GM12878 (cell line): ENCODE measurements at regions not wholly inside any gene's neighbourhood (a gene's known extent, or its start where the extent isn't known, plus 50 kb on each side); places are given as distances from the start of the nearest gene placed in this dataset.
A peak's percentile ranks its signal among the peaks of the same experiment; 100 is the strongest.

Experiments used
- ASH2L ChIP-seq: fragments of 300-600, 200-600 bp; sonication (generic); IDR thresholded peaks from 2 replicates; pipeline ENCODE4 v1.6.1; 2017; ENCODE audit warnings: low read depth, mild to moderate bottlenecking, borderline replicate concordance
- CBX5 ChIP-seq: sonication (generic); IDR thresholded peaks from 2 replicates; pipeline ENCODE4 v1.6.1; 2016; ENCODE audit warnings: low read depth, moderate library complexity, mild to moderate bottlenecking, inconsistent platforms
- IKZF2 ChIP-seq, 2 experiments: fragments of 450-650 bp; IDR thresholded peaks; 2 replicates each; pipeline ENCODE4 v1.6.1; 2017; ENCODE audit warnings: mild to moderate bottlenecking in 2 of 2, moderate library complexity in 2 of 2
- IRF4 ChIP-seq: IDR thresholded peaks from 2 replicates; pipeline ENCODE4 v1.6.1; 2011; ENCODE audit warnings: low read depth, low read length
- LARP7 ChIP-seq: fragments of 450-650 bp; IDR thresholded peaks from 2 replicates; pipeline ENCODE4 v1.6.1; 2017; ENCODE audit warnings: mild to moderate bottlenecking
- MEF2A ChIP-seq: IDR thresholded peaks from 2 replicates; pipeline ENCODE4 v1.6.1; 2011; ENCODE audit warnings: low read depth, mild to moderate bottlenecking, low read length, moderate library complexity; ENCODE audit not compliant: insufficient read depth
- MXI1 ChIP-seq: fragments of 150-350 bp; IDR thresholded peaks from 2 replicates; pipeline ENCODE4 v1.6.1; 2011; ENCODE audit warnings: low read depth, mild to moderate bottlenecking, inconsistent platforms, low read length, improper control_type of control experiment
- MYB ChIP-seq: fragments of 150-350 bp; IDR thresholded peaks from 2 replicates; pipeline ENCODE4 v1.6.1; 2014; ENCODE audit warnings: mild to moderate bottlenecking, low read depth, low read length, borderline replicate concordance
- NBN ChIP-seq: fragments of 450-650 bp; IDR thresholded peaks from 2 replicates; pipeline ENCODE4 v1.6.1; 2016
- NR2F1 ChIP-seq: fragments of 450-650 bp; conservative IDR thresholded peaks from 2 replicates; pipeline ENCODE4 v1.6.1; 2017; ENCODE audit warnings: mild to moderate bottlenecking
- PAX8 ChIP-seq: fragments of 450-650 bp; IDR thresholded peaks from 2 replicates; pipeline ENCODE4 v1.6.1; 2017; ENCODE audit warnings: mild to moderate bottlenecking, moderate library complexity
- PML ChIP-seq: IDR thresholded peaks from 2 replicates; pipeline ENCODE4 v1.6.1; 2012; ENCODE audit warnings: low read length, inconsistent platforms
- POLR2A ChIP-seq: IDR thresholded peaks from 2 replicates; pipeline ENCODE4 v1.6.1; 2011; ENCODE audit warnings: low read depth, mild to moderate bottlenecking, low read length
- POLR2AphosphoS5 ChIP-seq: IDR thresholded peaks from 2 replicates; pipeline ENCODE4 v1.6.1; 2011; ENCODE audit warnings: mild to moderate bottlenecking, low read length, inconsistent platforms
- RAD21 ChIP-seq: IDR thresholded peaks from 2 replicates; pipeline ENCODE4 v1.6.1; 2011; ENCODE audit warnings: mild to moderate bottlenecking, low read depth, low read length, moderate library complexity; ENCODE audit not compliant: insufficient read depth
- RCOR1 ChIP-seq: conservative IDR thresholded peaks from 2 replicates; pipeline ENCODE4 v1.6.1; 2012; ENCODE audit warnings: low read depth, low read length, improper control_type of control experiment
- SREBF1 ChIP-seq: IDR thresholded peaks from 2 replicates; pipeline ENCODE4 v1.6.1; 2012; ENCODE audit warnings: mild to moderate bottlenecking, low read length
- STAT1 ChIP-seq: fragments of 450-650 bp; conservative IDR thresholded peaks from 2 replicates; pipeline ENCODE4 v1.6.1; 2014; ENCODE audit warnings: antibody characterized with exemption, mild to moderate bottlenecking
- TCF3 ChIP-seq: IDR thresholded peaks from 2 replicates; pipeline ENCODE4 v1.6.1; 2012; ENCODE audit warnings: low read depth, mild to moderate bottlenecking, low read length, borderline replicate concordance; ENCODE audit not compliant: insufficient read depth
- ZZZ3 ChIP-seq: IDR thresholded peaks from 2 replicates; pipeline ENCODE4 v1.6.1; 2011; ENCODE audit warnings: low read depth; ENCODE audit not compliant: control insufficient read depth, insufficient read length
- TF ChIP-seq, protein P1 (sequence below): fragments of 450-650 bp; IDR thresholded peaks from 2 replicates; pipeline ENCODE4 v1.6.1; 2016; ENCODE audit warnings: mild to moderate bottlenecking, moderate library complexity, borderline replicate concordance
- TF ChIP-seq, protein P2 (sequence below): fragments of 450-650 bp; IDR thresholded peaks from 2 replicates; pipeline ENCODE4 v1.6.1; 2018; ENCODE audit warnings: mild to moderate bottlenecking, low read depth, moderate library complexity; ENCODE audit not compliant: partially characterized antibody
- TF ChIP-seq, protein P3 (sequence below): IDR thresholded peaks from 2 replicates; pipeline ENCODE4 v1.6.1; 2012; ENCODE audit warnings: low read length, inconsistent platforms
- TF ChIP-seq, protein P4 (sequence below): IDR thresholded peaks from 2 replicates; pipeline ENCODE4 v1.6.1; 2011; ENCODE audit warnings: low read depth, mild to moderate bottlenecking, low read length, moderate library complexity, borderline replicate concordance; ENCODE audit errors: extremely low read depth

DNA sequence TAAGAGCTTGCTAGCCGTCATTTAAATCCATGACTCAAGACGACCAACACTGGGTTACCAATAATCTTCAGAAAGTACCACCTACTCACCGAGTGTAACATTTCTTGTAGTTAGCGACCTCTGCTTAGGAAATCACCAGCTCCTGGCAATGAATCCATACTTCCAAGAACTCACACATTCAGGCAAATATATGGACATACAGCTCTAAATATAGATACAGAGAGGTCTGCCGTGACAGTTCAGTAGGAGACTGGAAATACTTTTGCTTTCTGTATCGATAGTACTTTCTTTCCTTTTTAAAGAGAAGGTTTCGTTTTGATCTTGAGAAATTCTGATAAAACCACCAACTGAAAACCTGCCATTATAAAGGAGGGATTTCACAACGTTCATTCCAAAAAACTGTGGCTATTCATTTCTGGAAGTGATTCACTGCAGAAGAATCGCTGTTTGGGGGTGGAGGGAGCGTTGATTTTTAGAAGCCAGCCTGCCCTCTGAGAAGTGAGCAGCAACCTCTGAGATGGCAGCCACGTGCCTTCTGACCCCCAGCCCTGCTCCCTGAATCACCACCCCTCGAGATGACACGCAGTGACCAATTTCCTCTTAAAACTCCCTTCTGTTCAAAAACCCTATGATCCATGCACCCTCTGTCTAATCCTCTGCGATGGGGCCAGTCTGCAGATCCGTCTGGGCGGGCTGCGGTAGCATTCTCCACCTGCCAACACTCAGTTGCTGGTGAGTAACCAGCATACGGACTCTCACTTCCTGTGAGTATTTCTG, 179.0 kb upstream of the KLF14 start (continued):
- TF ChIP-seq, protein P1, sequence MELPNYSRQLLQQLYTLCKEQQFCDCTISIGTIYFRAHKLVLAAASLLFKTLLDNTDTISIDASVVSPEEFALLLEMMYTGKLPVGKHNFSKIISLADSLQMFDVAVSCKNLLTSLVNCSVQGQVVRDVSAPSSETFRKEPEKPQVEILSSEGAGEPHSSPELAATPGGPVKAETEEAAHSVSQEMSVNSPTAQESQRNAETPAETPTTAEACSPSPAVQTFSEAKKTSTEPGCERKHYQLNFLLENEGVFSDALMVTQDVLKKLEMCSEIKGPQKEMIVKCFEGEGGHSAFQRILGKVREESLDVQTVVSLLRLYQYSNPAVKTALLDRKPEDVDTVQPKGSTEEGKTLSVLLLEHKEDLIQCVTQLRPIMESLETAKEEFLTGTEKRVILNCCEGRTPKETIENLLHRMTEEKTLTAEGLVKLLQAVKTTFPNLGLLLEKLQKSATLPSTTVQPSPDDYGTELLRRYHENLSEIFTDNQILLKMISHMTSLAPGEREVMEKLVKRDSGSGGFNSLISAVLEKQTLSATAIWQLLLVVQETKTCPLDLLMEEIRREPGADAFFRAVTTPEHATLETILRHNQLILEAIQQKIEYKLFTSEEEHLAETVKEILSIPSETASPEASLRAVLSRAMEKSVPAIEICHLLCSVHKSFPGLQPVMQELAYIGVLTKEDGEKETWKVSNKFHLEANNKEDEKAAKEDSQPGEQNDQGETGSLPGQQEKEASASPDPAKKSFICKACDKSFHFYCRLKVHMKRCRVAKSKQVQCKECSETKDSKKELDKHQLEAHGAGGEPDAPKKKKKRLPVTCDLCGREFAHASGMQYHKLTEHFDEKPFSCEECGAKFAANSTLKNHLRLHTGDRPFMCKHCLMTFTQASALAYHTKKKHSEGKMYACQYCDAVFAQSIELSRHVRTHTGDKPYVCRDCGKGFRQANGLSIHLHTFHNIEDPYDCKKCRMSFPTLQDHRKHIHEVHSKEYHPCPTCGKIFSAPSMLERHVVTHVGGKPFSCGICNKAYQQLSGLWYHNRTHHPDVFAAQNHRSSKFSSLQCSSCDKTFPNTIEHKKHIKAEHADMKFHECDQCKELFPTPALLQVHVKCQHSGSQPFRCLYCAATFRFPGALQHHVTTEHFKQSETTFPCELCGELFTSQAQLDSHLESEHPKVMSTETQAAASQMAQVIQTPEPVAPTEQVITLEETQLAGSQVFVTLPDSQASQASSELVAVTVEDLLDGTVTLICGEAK = no peak
- no peak for TF ChIP-seq MYB
- TF ChIP-seq ZZZ3 = no peak
- peak; percentile 39; the same call in 1 of the 2 replicates for TF ChIP-seq IRF4
- TF ChIP-seq POLR2A = peak; percentile 66
- TF ChIP-seq, protein P2, sequence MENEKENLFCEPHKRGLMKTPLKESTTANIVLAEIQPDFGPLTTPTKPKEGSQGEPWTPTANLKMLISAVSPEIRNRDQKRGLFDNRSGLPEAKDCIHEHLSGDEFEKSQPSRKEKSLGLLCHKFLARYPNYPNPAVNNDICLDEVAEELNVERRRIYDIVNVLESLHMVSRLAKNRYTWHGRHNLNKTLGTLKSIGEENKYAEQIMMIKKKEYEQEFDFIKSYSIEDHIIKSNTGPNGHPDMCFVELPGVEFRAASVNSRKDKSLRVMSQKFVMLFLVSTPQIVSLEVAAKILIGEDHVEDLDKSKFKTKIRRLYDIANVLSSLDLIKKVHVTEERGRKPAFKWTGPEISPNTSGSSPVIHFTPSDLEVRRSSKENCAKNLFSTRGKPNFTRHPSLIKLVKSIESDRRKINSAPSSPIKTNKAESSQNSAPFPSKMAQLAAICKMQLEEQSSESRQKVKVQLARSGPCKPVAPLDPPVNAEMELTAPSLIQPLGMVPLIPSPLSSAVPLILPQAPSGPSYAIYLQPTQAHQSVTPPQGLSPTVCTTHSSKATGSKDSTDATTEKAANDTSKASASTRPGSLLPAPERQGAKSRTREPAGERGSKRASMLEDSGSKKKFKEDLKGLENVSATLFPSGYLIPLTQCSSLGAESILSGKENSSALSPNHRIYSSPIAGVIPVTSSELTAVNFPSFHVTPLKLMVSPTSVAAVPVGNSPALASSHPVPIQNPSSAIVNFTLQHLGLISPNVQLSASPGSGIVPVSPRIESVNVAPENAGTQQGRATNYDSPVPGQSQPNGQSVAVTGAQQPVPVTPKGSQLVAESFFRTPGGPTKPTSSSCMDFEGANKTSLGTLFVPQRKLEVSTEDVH = no peak
- TF ChIP-seq NBN = 0 out of 2 replicates have a peak, but pooled peaks have one; percentile 75
- TF ChIP-seq IKZF2 (IDR thresholded peaks at IDR 0.05) = peak; percentile 82 to 83
- peak; percentile 60; the same call in 1 of the 2 replicates for TF ChIP-seq PAX8
- peak; percentile 68 for TF ChIP-seq PML
- TF ChIP-seq POLR2AphosphoS5 = peak; percentile 84
- no peak for TF ChIP-seq SREBF1
- TF ChIP-seq, protein P3, sequence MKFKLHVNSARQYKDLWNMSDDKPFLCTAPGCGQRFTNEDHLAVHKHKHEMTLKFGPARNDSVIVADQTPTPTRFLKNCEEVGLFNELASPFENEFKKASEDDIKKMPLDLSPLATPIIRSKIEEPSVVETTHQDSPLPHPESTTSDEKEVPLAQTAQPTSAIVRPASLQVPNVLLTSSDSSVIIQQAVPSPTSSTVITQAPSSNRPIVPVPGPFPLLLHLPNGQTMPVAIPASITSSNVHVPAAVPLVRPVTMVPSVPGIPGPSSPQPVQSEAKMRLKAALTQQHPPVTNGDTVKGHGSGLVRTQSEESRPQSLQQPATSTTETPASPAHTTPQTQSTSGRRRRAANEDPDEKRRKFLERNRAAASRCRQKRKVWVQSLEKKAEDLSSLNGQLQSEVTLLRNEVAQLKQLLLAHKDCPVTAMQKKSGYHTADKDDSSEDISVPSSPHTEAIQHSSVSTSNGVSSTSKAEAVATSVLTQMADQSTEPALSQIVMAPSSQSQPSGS = peak; percentile 58
- peak; percentile 70 for TF ChIP-seq MEF2A
- TF ChIP-seq LARP7 = no peak; the same call in 1 of the 2 replicates
- 0 out of 2 replicates have a peak, but pooled peaks have one; percentile 40 for TF ChIP-seq CBX5
- TF ChIP-seq ASH2L = peak; percentile 92; the same call in 1 of the 2 replicates
- TF ChIP-seq TCF3 = peak; percentile 74; the same call in 1 of the 2 replicates
- TF ChIP-seq NR2F1 = peak; percentile 85
- TF ChIP-seq RAD21 = no peak
- TF ChIP-seq, protein P4, sequence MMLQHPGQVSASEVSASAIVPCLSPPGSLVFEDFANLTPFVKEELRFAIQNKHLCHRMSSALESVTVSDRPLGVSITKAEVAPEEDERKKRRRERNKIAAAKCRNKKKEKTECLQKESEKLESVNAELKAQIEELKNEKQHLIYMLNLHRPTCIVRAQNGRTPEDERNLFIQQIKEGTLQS = no peak
- no peak for TF ChIP-seq STAT1
- TF ChIP-seq MXI1 = peak; percentile 72
- no peak for TF ChIP-seq RCOR1
